ENCODE measurements at regions not wholly inside any gene's neighbourhood (a gene's known extent, or its start where the extent isn't known, plus 50 kb on each side); places are given as distances from the start of the nearest gene placed in this dataset.

- no peak for DNase-seq (ENCODE audit: extremely low spot score)
- 65% methylated on average over 4 of the region's 4 CpGs for WGBS
- no peak overlapping the region for H3K27ac ChIP-seq (replicated peaks in 1 of 4)
- H3K27me3 ChIP-seq: no peaks in the 10 kb centered on the region
- intact Hi-C loops (cut with DNase I): no loop called here
- TF ChIP-seq POLR2A (IDR thresholded peaks at IDR 0.05; ENCODE audit: low read depth) (no peak), POLR2AphosphoS5 (IDR thresholded peaks at IDR 0.05) (no peak), EP300 (IDR thresholded peaks at IDR 0.05) (no peak), CTCF (IDR thresholded peaks at IDR 0.05) (no peak)
- no peaks in the 10 kb centered on the region for H3K36me3 ChIP-seq
- no peak overlapping the region for H3K4me3 ChIP-seq
- no peaks in the 10 kb centered on the region for H3K9me3 ChIP-seq
- H3K4me1 ChIP-seq: no peaks in the 10 kb centered on the region
Observed at GRCh38 chr6:19699932-19700331, 137.2 kb upstream of the ID4 start.

- Histone ChIP-seq H3K27ac (replicated peaks in 1 of 4) (no peak overlapping the region), H3K4me1 (peaks cover 0 to 6% (median 3%) of the 10 kb centered on the region in 4 donors), H3K36me3 (no peaks in the 10 kb centered on the region), H3K27me3 (no peaks in the 10 kb centered on the region), H3K9me3 (no peaks in the 10 kb centered on the region), H3K4me3 (no peak overlapping the region)
- no peak for DNase-seq (ENCODE audit: extremely low spot score)
- intact Hi-C loops (cut with DNase I): no loop called here
- 71% methylated on average over 5 of the region's 5 CpGs for WGBS
- TF ChIP-seq POLR2AphosphoS5 (IDR thresholded peaks at IDR 0.05): no peak
- no peak for TF ChIP-seq POLR2A (IDR thresholded peaks at IDR 0.05; ENCODE audit: low read depth)
- TF ChIP-seq EP300 (IDR thresholded peaks at IDR 0.05): no peak
- no peak for TF ChIP-seq CTCF (IDR thresholded peaks at IDR 0.05)
Observed at GRCh38 chr6:19705606-19706005, 131.6 kb upstream of the ID4 start.

GRCh38 chr6:19712012-19712688, 125.0 kb upstream of the ID4 start:
- TF ChIP-seq CTCF (IDR thresholded peaks at IDR 0.05): no peak
- no peak for TF ChIP-seq EP300 (IDR thresholded peaks at IDR 0.05)
- no peak for TF ChIP-seq POLR2AphosphoS5 (IDR thresholded peaks at IDR 0.05)
- TF ChIP-seq POLR2A (IDR thresholded peaks at IDR 0.05; ENCODE audit: low read depth): no peak
- DNase-seq (ENCODE audit: extremely low spot score): peak; percentile 26
- H3K27me3 ChIP-seq: no peaks in the 10 kb centered on the region
- WGBS: 98% methylated on average over 4 of the region's 4 CpGs
- no peak overlapping the region for H3K27ac ChIP-seq (replicated peaks in 1 of 4)
- H3K9me3 ChIP-seq: no peaks in the 10 kb centered on the region
- intact Hi-C loops (cut with DNase I): no loop called here
- H3K4me3 ChIP-seq: no peak overlapping the region
- H3K4me1 ChIP-seq: peaks cover 0 to 11% (median 2%) of the 10 kb centered on the region in 4 donors
- H3K36me3 ChIP-seq: no peaks in the 10 kb centered on the region

GRCh38 chr6:19712998-19713397, 124.2 kb upstream of the ID4 start:
- Histone ChIP-seq H3K4me1 (peaks cover 0 to 11% (median 2%) of the 10 kb centered on the region in 4 donors), H3K4me3 (no peak overlapping the region), H3K27me3 (no peaks in the 10 kb centered on the region), H3K36me3 (no peaks in the 10 kb centered on the region), H3K9me3 (no peaks in the 10 kb centered on the region), H3K27ac (replicated peaks in 1 of 4) (no peak overlapping the region)
- TF ChIP-seq CTCF (IDR thresholded peaks at IDR 0.05): no peak
- TF ChIP-seq EP300 (IDR thresholded peaks at IDR 0.05): no peak
- no peak for TF ChIP-seq POLR2AphosphoS5 (IDR thresholded peaks at IDR 0.05)
- 100% methylated on average over 1 of the region's 1 CpG for WGBS
- intact Hi-C loops (cut with DNase I): no loop called here
- no peak for DNase-seq (ENCODE audit: extremely low spot score)

GRCh38 chr6:19713411-19713810, 123.8 kb upstream of the ID4 start:
- WGBS: 94% methylated on average over 4 of the region's 4 CpGs
- H3K27ac ChIP-seq (replicated peaks in 1 of 4): no peak overlapping the region
- H3K36me3 ChIP-seq: no peaks in the 10 kb centered on the region
- TF ChIP-seq POLR2AphosphoS5 (IDR thresholded peaks at IDR 0.05): no peak
- TF ChIP-seq POLR2A (IDR thresholded peaks at IDR 0.05; ENCODE audit: low read depth): no peak
- no peak for TF ChIP-seq CTCF (IDR thresholded peaks at IDR 0.05)
- TF ChIP-seq EP300 (IDR thresholded peaks at IDR 0.05): no peak
- H3K9me3 ChIP-seq: no peaks in the 10 kb centered on the region
- H3K4me1 ChIP-seq: peaks cover 0 to 11% (median 2%) of the 10 kb centered on the region in 4 donors
- no peak overlapping the region for H3K4me3 ChIP-seq
- intact Hi-C loops (cut with DNase I): no loop called here
- no peaks in the 10 kb centered on the region for H3K27me3 ChIP-seq
- DNase-seq (ENCODE audit: extremely low spot score): no peak

Data from esophagus muscularis mucosa (tissue), 4 donors.